ENCODE measurements at regions not wholly inside any gene's neighbourhood (a gene's known extent, or its start where the extent isn't known, plus 50 kb on each side); places are given as distances from the start of the nearest gene placed in this dataset.

- ChIA-PET CTCF (no interaction called here), POLR2A (no interaction called here)
- Mint-ChIP-seq H3K27ac (no peak overlapping the region), H3K9me3 (no peaks in the 10 kb centered on the region), H3K4me3 (no peak overlapping the region), H3K36me3 (ENCODE audit: low read depth) (no peaks in the 10 kb centered on the region), H3K27me3 (peaks cover 7% of the 10 kb centered on the region), H3K4me1 (ENCODE audit: low read depth) (no peaks in the 10 kb centered on the region)
- intact Hi-C loops (cut with micrococcal nuclease), result loop anchor here (10.0 kb wide), 1 partner anchor 97 kb away; no protein-coding TSS in a partner anchor
- no peak for TF ChIP-seq CTCF (IDR thresholded peaks at IDR 0.05)
- DNase-seq, result no peak
- ATAC-seq, result no peak
Measured at GRCh38 chr2:19767899-19768298, 133.9 kb downstream of the TTC32 start.

- Mint-ChIP-seq H3K4me3 (no peak overlapping the region), H3K27ac (no peak overlapping the region), H3K4me1 (ENCODE audit: low read depth) (no peaks in the 10 kb centered on the region), H3K9me3 (no peaks in the 10 kb centered on the region), H3K36me3 (ENCODE audit: low read depth) (no peaks in the 10 kb centered on the region), H3K27me3 (peaks cover 9% of the 10 kb centered on the region)
- DNase-seq (no peak), ATAC-seq (no peak)
- ChIA-PET POLR2A (interaction anchor here (1.0 kb wide), 1 partner anchor 22 kb away, joined by 3 read pairs; no protein-coding TSS in a partner anchor), CTCF (no interaction called here)
- no peak for TF ChIP-seq CTCF (IDR thresholded peaks at IDR 0.05)
- intact Hi-C loops (cut with micrococcal nuclease), result loop anchor here (10.0 kb wide), 1 partner anchor 100 kb away; no protein-coding TSS in a partner anchor
Measured at GRCh38 chr2:19764998-19765397, 136.8 kb downstream of the TTC32 start.

- H3K4me1 Mint-ChIP-seq (ENCODE audit: low read depth), result no peaks in the 10 kb centered on the region
- no peaks in the 10 kb centered on the region for H3K36me3 Mint-ChIP-seq (ENCODE audit: low read depth)
- peaks cover 9% of the 10 kb centered on the region for H3K27me3 Mint-ChIP-seq
- H3K27ac Mint-ChIP-seq, result no peak overlapping the region
- ATAC-seq (no peak), DNase-seq (no peak)
- intact Hi-C loops (cut with micrococcal nuclease), result loop anchor here (10.0 kb wide), 1 partner anchor 101 kb away; no protein-coding TSS in a partner anchor
- ChIA-PET POLR2A (interaction anchor here (0.8 kb wide), 1 partner anchor 39 kb away, joined by 3 read pairs; no protein-coding TSS in a partner anchor), CTCF (interaction anchor here (0.6 kb wide), 1 partner anchor 1210 kb away, joined by 3 read pairs; no protein-coding TSS in a partner anchor)
- H3K4me3 Mint-ChIP-seq, result no peak overlapping the region
- TF ChIP-seq CTCF (IDR thresholded peaks at IDR 0.05), result no peak
- no peaks in the 10 kb centered on the region for H3K9me3 Mint-ChIP-seq
Measured at GRCh38 chr2:19763731-19764130, 138.1 kb downstream of the TTC32 start.

- no peaks in the 10 kb centered on the region for H3K4me1 Mint-ChIP-seq (ENCODE audit: low read depth)
- no peak overlapping the region for H3K27ac Mint-ChIP-seq
- ATAC-seq (no peak), DNase-seq (no peak)
- peaks cover 9% of the 10 kb centered on the region for H3K27me3 Mint-ChIP-seq
- H3K9me3 Mint-ChIP-seq, result no peaks in the 10 kb centered on the region
- POLR2A ChIA-PET, result no interaction called here
- no peak overlapping the region for H3K4me3 Mint-ChIP-seq
- TF ChIP-seq CTCF (IDR thresholded peaks at IDR 0.05), result no peak
- H3K36me3 Mint-ChIP-seq (ENCODE audit: low read depth), result no peaks in the 10 kb centered on the region
- intact Hi-C loops (cut with micrococcal nuclease), result loop anchor here (10.0 kb wide), 1 partner anchor 102 kb away; no protein-coding TSS in a partner anchor
- CTCF ChIA-PET, result interaction anchor here (0.6 kb wide), 1 partner anchor 1209 kb away, joined by 3 read pairs; no protein-coding TSS in a partner anchor
Measured at GRCh38 chr2:19762959-19763605, 138.7 kb downstream of the TTC32 start.

- H3K9me3 Mint-ChIP-seq, result no peaks in the 10 kb centered on the region
- POLR2A ChIA-PET, result no interaction called here
Measured at GRCh38 chr2:19762142-19762541, 139.6 kb downstream of the TTC32 start.

More at GRCh38 chr2:19762142-19762541, 139.6 kb downstream of the TTC32 start:
- no peak for TF ChIP-seq CTCF (IDR thresholded peaks at IDR 0.05)
- Mint-ChIP-seq H3K36me3 (ENCODE audit: low read depth) (no peaks in the 10 kb centered on the region), H3K4me3 (no peak overlapping the region), H3K27ac (no peak overlapping the region), H3K27me3 (peaks cover 10% of the 10 kb centered on the region), H3K4me1 (ENCODE audit: low read depth) (no peaks in the 10 kb centered on the region)
- no peak for DNase-seq
- no peak for ATAC-seq
- intact Hi-C loops (cut with micrococcal nuclease), result loop anchor here (10.0 kb wide), 1 partner anchor 103 kb away; no protein-coding TSS in a partner anchor
- CTCF ChIA-PET, result no interaction called here
